Endothelial cell (in vitro differentiated cells): ENCODE measurements at regions not wholly inside any gene's neighbourhood (a gene's known extent, or its start where the extent isn't known, plus 50 kb on each side); places are given as distances from the start of the nearest gene placed in this dataset.

Experiments
- DNase-seq: peaks from one replicate; pipeline ENCODE4 v3.0.0; 2021; ENCODE audit warnings: low spot score
- H3K27ac Mint-ChIP-seq: one replicate; pipeline ENCODE4 v1.8.0; 2021; ENCODE audit warnings: mixed read lengths, inconsistent platforms; ENCODE audit not compliant: unreplicated experiment
- H3K27me3 Mint-ChIP-seq: one replicate; pipeline ENCODE4 v1.8.0; 2021; ENCODE audit warnings: mild to moderate bottlenecking, moderate library complexity, mixed read lengths, inconsistent platforms; ENCODE audit not compliant: unreplicated experiment
- H3K36me3 Mint-ChIP-seq: one replicate; pipeline ENCODE4 v1.8.0; 2021; ENCODE audit warnings: mild to moderate bottlenecking, low read depth, mixed read lengths, inconsistent platforms; ENCODE audit not compliant: unreplicated experiment
- H3K4me1 Mint-ChIP-seq: one replicate; pipeline ENCODE4 v1.8.0; 2021; ENCODE audit warnings: mild to moderate bottlenecking, mixed read lengths, inconsistent platforms; ENCODE audit not compliant: unreplicated experiment
- H3K4me3 Mint-ChIP-seq: one replicate; pipeline ENCODE4 v1.8.0; 2021; ENCODE audit warnings: mild to moderate bottlenecking, mixed read lengths, inconsistent platforms; ENCODE audit not compliant: unreplicated experiment
- H3K9me3 Mint-ChIP-seq: one replicate; pipeline ENCODE4 v1.8.0; 2021; ENCODE audit warnings: mixed read lengths, inconsistent platforms; ENCODE audit not compliant: unreplicated experiment
- CTCF ChIP-seq: fragments of 200-600 bp; sonication (generic); IDR thresholded peaks from one replicate; pipeline ENCODE4 v1.5.0; 2021; ENCODE audit warnings: antibody characterized with exemption; ENCODE audit not compliant: unreplicated experiment

- H3K27me3 Mint-ChIP-seq: no peaks in the 10 kb centered on the region
- H3K27ac Mint-ChIP-seq: no peak overlapping the region
- H3K9me3 Mint-ChIP-seq: no peaks in the 10 kb centered on the region
- DNase-seq: no peak
- H3K4me1 Mint-ChIP-seq: no peaks in the 10 kb centered on the region
- H3K4me3 Mint-ChIP-seq: no peak overlapping the region
- no peak for TF ChIP-seq CTCF
- no peaks in the 10 kb centered on the region for H3K36me3 Mint-ChIP-seq
These were observed 342.9 kb upstream of the ADGRL3 start for GRCh38 chr4:60857130-60857753.

- no peaks in the 10 kb centered on the region for H3K4me1 Mint-ChIP-seq
- no peak for DNase-seq
- TF ChIP-seq CTCF: no peak
- H3K27me3 Mint-ChIP-seq: no peaks in the 10 kb centered on the region
- H3K9me3 Mint-ChIP-seq: no peaks in the 10 kb centered on the region
- H3K27ac Mint-ChIP-seq: no peak overlapping the region
- no peaks in the 10 kb centered on the region for H3K36me3 Mint-ChIP-seq
- no peak overlapping the region for H3K4me3 Mint-ChIP-seq
These were observed 336.7 kb upstream of the ADGRL3 start for GRCh38 chr4:60863442-60863841.

DNA sequence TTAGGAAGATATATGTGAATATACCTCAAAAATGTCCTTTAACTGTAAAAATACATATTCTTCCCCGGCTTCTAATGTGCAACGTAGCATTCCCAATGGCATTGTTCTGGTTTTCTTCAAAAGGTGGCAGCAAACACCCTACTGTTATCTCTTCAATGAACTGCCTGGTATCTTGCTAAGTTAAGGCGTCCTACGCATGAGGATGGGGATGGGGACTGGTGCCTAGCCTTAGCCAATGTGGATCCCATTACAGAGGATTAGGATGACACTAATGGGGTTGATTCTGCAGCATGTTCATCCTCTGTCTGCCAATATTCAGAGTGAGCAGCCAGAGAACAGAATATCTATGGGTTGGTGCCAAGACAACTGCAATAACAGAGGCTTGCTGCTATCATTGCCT is 334.9 kb upstream of the ADGRL3 start:
- Mint-ChIP-seq H3K4me1 (no peaks in the 10 kb centered on the region), H3K36me3 (no peaks in the 10 kb centered on the region), H3K27me3 (no peaks in the 10 kb centered on the region), H3K27ac (no peak overlapping the region), H3K4me3 (no peak overlapping the region), H3K9me3 (no peaks in the 10 kb centered on the region)
- peak; percentile 15 for DNase-seq
- TF ChIP-seq CTCF: no peak

- no peaks in the 10 kb centered on the region for H3K36me3 Mint-ChIP-seq
These were observed 331.7 kb upstream of the ADGRL3 start for GRCh38 chr4:60868232-60868960.

More at GRCh38 chr4:60868232-60868960, 331.7 kb upstream of the ADGRL3 start:
- no peak for TF ChIP-seq CTCF
- Mint-ChIP-seq H3K27ac (no peak overlapping the region), H3K27me3 (no peaks in the 10 kb centered on the region), H3K9me3 (no peaks in the 10 kb centered on the region), H3K4me3 (no peak overlapping the region), H3K4me1 (no peaks in the 10 kb centered on the region)
- no peak for DNase-seq
